HG02970 (cell line): ENCODE measurements at regions not wholly inside any gene's neighbourhood (a gene's known extent, or its start where the extent isn't known, plus 50 kb on each side); places are given as distances from the start of the nearest gene placed in this dataset.
A peak's percentile ranks its signal among the peaks of the same experiment; 100 is the strongest.

ENCODE experiments used
- ATAC-seq: cut with Tn5 transposase; IDR thresholded peaks from one replicate; pipeline ENCODE4 v1.9.1; 2021; ENCODE audit warnings: mild to moderate bottlenecking, moderate library complexity, moderate number of reproducible peaks; ENCODE audit not compliant: unreplicated experiment, low FRiP score

GRCh38 chr1:199149591-199149990, 510.8 kb downstream of the PTPRC start:
- no peak for ATAC-seq

- ATAC-seq, result no peak
These were observed 511.9 kb downstream of the PTPRC start for GRCh38 chr1:199150756-199151155.

- ATAC-seq, result peak; percentile 50
These were observed 513.0 kb downstream of the PTPRC start for GRCh38 chr1:199151634-199152425.

- no peak for ATAC-seq
These were observed 513.8 kb downstream of the PTPRC start for GRCh38 chr1:199152676-199153075.

- no peak for ATAC-seq
These were observed 516.6 kb downstream of the PTPRC start for GRCh38 chr1:199155166-199156019.

GRCh38 chr1:199157494-199157893, 518.7 kb downstream of the PTPRC start:
- ATAC-seq, result no peak

GRCh38 chr1:199160521-199161318, 521.9 kb downstream of the PTPRC start:
- no peak for ATAC-seq

GRCh38 chr1:199161319-199161680, 522.5 kb downstream of the PTPRC start:
- ATAC-seq, result no peak

- ATAC-seq, result no peak
These were observed 523.0 kb downstream of the PTPRC start for GRCh38 chr1:199161766-199162303.

- no peak for ATAC-seq
These were observed 524.4 kb downstream of the PTPRC start for GRCh38 chr1:199163267-199163666.

- no peak for ATAC-seq
These were observed 524.8 kb downstream of the PTPRC start for GRCh38 chr1:199163670-199164069.

- no peak for ATAC-seq
These were observed 528.6 kb downstream of the PTPRC start for GRCh38 chr1:199167460-199167859.

GRCh38 chr1:199168888-199169585, 530.2 kb downstream of the PTPRC start:
- no peak for ATAC-seq

- ATAC-seq, result no peak
These were observed 531.9 kb downstream of the PTPRC start for GRCh38 chr1:199170711-199171110.

GRCh38 chr1:199172171-199173124, 533.6 kb downstream of the PTPRC start:
- ATAC-seq, result peak; percentile 17

- ATAC-seq, result peak; percentile 80
These were observed 534.5 kb downstream of the PTPRC start for GRCh38 chr1:199173356-199173755.

GRCh38 chr1:199174336-199174735, 535.5 kb downstream of the PTPRC start:
- ATAC-seq, result no peak

- ATAC-seq, result no peak
These were observed 537.9 kb downstream of the PTPRC start for GRCh38 chr1:199176713-199177112.

- no peak for ATAC-seq
These were observed 538.4 kb downstream of the PTPRC start for GRCh38 chr1:199177241-199177640.
